CD14-positive monocyte (primary cell): ENCODE measurements at regions not wholly inside any gene's neighbourhood (a gene's known extent, or its start where the extent isn't known, plus 50 kb on each side); places are given as distances from the start of the nearest gene placed in this dataset.

Experiments used
- DNase-seq, 3 donors: peaks; one replicate each; pipeline ENCODE4 v3.0.0-alpha.2; 2011 to 2022
- H2AFZ ChIP-seq: 2 replicates; pipeline ENCODE4 v1.6.0; 2012; ENCODE audit warnings: mild to moderate bottlenecking, low read depth, low read length, inconsistent platforms; ENCODE audit not compliant: insufficient read depth, poor library complexity, severe bottlenecking
- H3K27ac ChIP-seq, 2 donors: 1 replicate in 1 of 2; 2 replicates in 1 of 2; pipeline ENCODE4 v1.5.1; 2012 to 2013; ENCODE audit warnings: low read length in 2 of 2, control low read depth in 1 of 2, inconsistent platforms in 1 of 2, low read depth in 1 of 2, mild to moderate bottlenecking in 1 of 2
- H3K27me3 ChIP-seq, 2 donors: one replicate each; pipeline versions ENCODE4 v1.6.0 to v1.6.1; 2011 to 2013; ENCODE audit warnings: low read length in 2 of 2; ENCODE audit not compliant: control insufficient read depth in 2 of 2, insufficient read depth in 2 of 2
- H3K36me3 ChIP-seq, 2 donors: replicated peaks in 1 of 2; 1 replicate in 1 of 2; 2 replicates in 1 of 2; pipeline versions ENCODE4 v1.5.1 to v1.6.1; 2012 to 2013; ENCODE audit warnings: low read length in 2 of 2, control low read depth in 1 of 2, inconsistent platforms in 1 of 2, mild to moderate bottlenecking in 1 of 2; ENCODE audit not compliant: insufficient read depth in 2 of 2, control insufficient read depth in 1 of 2
- H3K4me1 ChIP-seq, 2 donors: 1 replicate in 1 of 2; 2 replicates in 1 of 2; pipeline versions ENCODE4 v1.5.1 to v1.6.1; 2012 to 2013; ENCODE audit warnings: low read length in 2 of 2, control low read depth in 1 of 2, inconsistent platforms in 1 of 2, mild to moderate bottlenecking in 1 of 2, moderate library complexity in 1 of 2; ENCODE audit not compliant: insufficient read depth in 2 of 2, control insufficient read depth in 1 of 2
- H3K4me2 ChIP-seq: replicated peaks from 2 replicates; pipeline ENCODE3; 2012; ENCODE audit warnings: low read length, moderate library complexity, mild to moderate bottlenecking; ENCODE audit not compliant: poor library complexity, severe bottlenecking; ENCODE audit errors: extremely low read depth
- H3K4me3 ChIP-seq, 3 experiments: fragments of 200-600 bp in 1 of 3; sonication (generic) in 1 of 3; replicated peaks in 1 of 3; 1 replicate in 2 of 3; 2 replicates in 1 of 3; pipeline ENCODE4 v1.5.1; 2011 to 2013; ENCODE audit warnings: low read length in 3 of 3, mild to moderate bottlenecking in 3 of 3, control low read depth in 2 of 3, low read depth in 2 of 3, inconsistent platforms in 1 of 3, moderate library complexity in 1 of 3
- H3K79me2 ChIP-seq: 2 replicates; pipeline ENCODE4 v1.6.0; 2012; ENCODE audit warnings: mild to moderate bottlenecking, control low read depth, inconsistent platforms, low read length, moderate library complexity; ENCODE audit not compliant: insufficient read depth
- H3K9ac ChIP-seq: 2 replicates; pipeline ENCODE4 v1.6.0; 2017; ENCODE audit warnings: low read length, mild to moderate bottlenecking; ENCODE audit not compliant: insufficient read depth, poor library complexity, severe bottlenecking
- H3K9me3 ChIP-seq, 2 donors: replicated peaks in 1 of 2; 1 replicate in 1 of 2; 2 replicates in 1 of 2; pipeline versions ENCODE4 v1.5.1 to v1.6.1; 2012 to 2013; ENCODE audit warnings: low read length in 2 of 2, control low read depth in 1 of 2; ENCODE audit not compliant: control insufficient read depth in 1 of 2, insufficient read depth in 1 of 2
- H4K20me1 ChIP-seq: 2 replicates; pipeline ENCODE4 v1.6.0; 2012; ENCODE audit warnings: mild to moderate bottlenecking, low read length, control low read depth, moderate library complexity; ENCODE audit not compliant: insufficient read depth
- H3K27ac Mint-ChIP-seq, 7 donors: one replicate each; pipeline ENCODE4 v1.8.0; 2020; ENCODE audit warnings: mild to moderate bottlenecking in 7 of 7, mixed read lengths in 7 of 7, moderate library complexity in 6 of 7, inconsistent platforms in 2 of 7
- H3K27me3 Mint-ChIP-seq, 3 donors: one replicate each; pipeline ENCODE4 v1.8.0; 2021 to 2022; ENCODE audit warnings: low read depth in 3 of 3, mild to moderate bottlenecking in 3 of 3, mixed read lengths in 3 of 3, moderate library complexity in 3 of 3, inconsistent platforms in 1 of 3
- H3K36me3 Mint-ChIP-seq, 2 donors: one replicate each; pipeline ENCODE4 v1.8.0; 2020; ENCODE audit warnings: mixed read lengths in 2 of 2, inconsistent platforms in 1 of 2, mild to moderate bottlenecking in 1 of 2
- H3K4me1 Mint-ChIP-seq: one replicate; pipeline ENCODE4 v1.8.0; 2020; ENCODE audit warnings: mild to moderate bottlenecking, mixed read lengths
- H3K4me3 Mint-ChIP-seq, 2 donors: one replicate each; pipeline ENCODE4 v1.8.0; 2020; ENCODE audit warnings: mild to moderate bottlenecking in 2 of 2, mixed read lengths in 2 of 2, moderate library complexity in 1 of 2
- H3K9me3 Mint-ChIP-seq, 7 donors: one replicate each; pipeline ENCODE4 v1.8.0; 2020 to 2022; ENCODE audit warnings: mixed read lengths in 7 of 7, mild to moderate bottlenecking in 6 of 7, moderate library complexity in 6 of 7, inconsistent platforms in 2 of 7
- WGBS: methylation state at CpG from one replicate; pipeline ENCODE4 v1.1.5; 2013; ENCODE audit warnings: missing lambda C conversion rate; ENCODE audit not compliant: insufficient coverage; 5-methylcytosine and 5-hydroxymethylcytosine counted together
- intact Hi-C, 2 donors: fragments of 100-400 bp; cut with micrococcal nuclease; formaldehyde crosslinking; loops; one replicate each; pipeline versions ENCODE4 v1.15.0 to v1.15.1; 2023
- TF ChIP-seq, protein P1 (sequence below): fragments of 200-600 bp; IDR thresholded peaks from one replicate; pipeline ENCODE4 v1.8.0; 2022; ENCODE audit warnings: antibody characterized with exemption, mild to moderate bottlenecking

- H3K27me3 ChIP-seq = no peaks in the 10 kb centered on the region
- Mint-ChIP-seq H3K4me1 (peaks cover 7% of the 10 kb centered on the region), H3K9me3 (peaks cover 0 to 9% (median 2%) of the 10 kb centered on the region in 7 donors), H3K36me3 (no peaks in the 10 kb centered on the region), H3K27ac (no peak overlapping the region), H3K4me3 (no peak overlapping the region), H3K27me3 (peaks cover 0 to 2% (median 0%) of the 10 kb centered on the region in 3 donors)
- no peak overlapping the region for H3K27ac ChIP-seq
- no peak overlapping the region for H3K4me2 ChIP-seq
- intact Hi-C loops = loop anchor here in 1 of 2 donors (10.0 kb wide), 1 partner anchor 45 kb away; no protein-coding TSS in a partner anchor
- no peaks in the 10 kb centered on the region for H3K36me3 ChIP-seq
- H4K20me1 ChIP-seq = no peaks in the 10 kb centered on the region
- no peaks in the 10 kb centered on the region for H3K79me2 ChIP-seq
- H2AFZ ChIP-seq = no peak overlapping the region
- no CpG with 5 or more reads among the region's 2 CpGs for WGBS
- H3K9ac ChIP-seq = no peak overlapping the region
- no peak for DNase-seq
- no peak overlapping the region for H3K4me3 ChIP-seq
- no peaks in the 10 kb centered on the region for H3K4me1 ChIP-seq
- TF ChIP-seq, protein P1, sequence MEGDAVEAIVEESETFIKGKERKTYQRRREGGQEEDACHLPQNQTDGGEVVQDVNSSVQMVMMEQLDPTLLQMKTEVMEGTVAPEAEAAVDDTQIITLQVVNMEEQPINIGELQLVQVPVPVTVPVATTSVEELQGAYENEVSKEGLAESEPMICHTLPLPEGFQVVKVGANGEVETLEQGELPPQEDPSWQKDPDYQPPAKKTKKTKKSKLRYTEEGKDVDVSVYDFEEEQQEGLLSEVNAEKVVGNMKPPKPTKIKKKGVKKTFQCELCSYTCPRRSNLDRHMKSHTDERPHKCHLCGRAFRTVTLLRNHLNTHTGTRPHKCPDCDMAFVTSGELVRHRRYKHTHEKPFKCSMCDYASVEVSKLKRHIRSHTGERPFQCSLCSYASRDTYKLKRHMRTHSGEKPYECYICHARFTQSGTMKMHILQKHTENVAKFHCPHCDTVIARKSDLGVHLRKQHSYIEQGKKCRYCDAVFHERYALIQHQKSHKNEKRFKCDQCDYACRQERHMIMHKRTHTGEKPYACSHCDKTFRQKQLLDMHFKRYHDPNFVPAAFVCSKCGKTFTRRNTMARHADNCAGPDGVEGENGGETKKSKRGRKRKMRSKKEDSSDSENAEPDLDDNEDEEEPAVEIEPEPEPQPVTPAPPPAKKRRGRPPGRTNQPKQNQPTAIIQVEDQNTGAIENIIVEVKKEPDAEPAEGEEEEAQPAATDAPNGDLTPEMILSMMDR = no peak
- H3K9me3 ChIP-seq = no peaks in the 10 kb centered on the region
Observed at GRCh38 chr6:109260126-109260525, 122.1 kb downstream of the CD164 start.

- Histone ChIP-seq H3K9me3 (no peaks in the 10 kb centered on the region), H3K27me3 (no peaks in the 10 kb centered on the region), H3K27ac (no peak overlapping the region), H4K20me1 (no peaks in the 10 kb centered on the region), H3K9ac (no peak overlapping the region), H3K4me1 (no peaks in the 10 kb centered on the region), H3K4me2 (no peak overlapping the region), H3K36me3 (no peaks in the 10 kb centered on the region), H3K4me3 (no peak overlapping the region), H2AFZ (no peak overlapping the region), H3K79me2 (no peaks in the 10 kb centered on the region)
- no peaks in the 10 kb centered on the region for H3K36me3 Mint-ChIP-seq
- H3K9me3 Mint-ChIP-seq = peaks cover 0 to 5% (median 2%) of the 10 kb centered on the region in 7 donors
- H3K27ac Mint-ChIP-seq = no peak overlapping the region
- TF ChIP-seq, protein P1 = no peak
- peaks cover 0 to 2% (median 0%) of the 10 kb centered on the region in 3 donors for H3K27me3 Mint-ChIP-seq
- H3K4me3 Mint-ChIP-seq = no peak overlapping the region
- intact Hi-C loops = no loop called here
- no peak for DNase-seq
- no peaks in the 10 kb centered on the region for H3K4me1 Mint-ChIP-seq
- WGBS = 100% methylated on average over 1 of the region's 2 CpGs
Observed at GRCh38 chr6:109258129-109258528, 124.1 kb downstream of the CD164 start.
